Type B pancreatic cell (in vitro differentiated cells): ENCODE measurements at regions not wholly inside any gene's neighbourhood (a gene's known extent, or its start where the extent isn't known, plus 50 kb on each side); places are given as distances from the start of the nearest gene placed in this dataset.

Experiments used
- DNase-seq: peaks from one replicate; pipeline ENCODE4 v3.0.0; 2021; ENCODE audit warnings: mixed read lengths; ENCODE audit not compliant: unreplicated experiment; ENCODE audit errors: extremely low spot score
- H3K27ac Mint-ChIP-seq: 2 replicates; pipeline ENCODE4 v1.8.0; 2021; ENCODE audit warnings: mild to moderate bottlenecking, mixed read lengths
- H3K27me3 Mint-ChIP-seq: 2 replicates; pipeline ENCODE4 v1.8.0; 2021; ENCODE audit warnings: mixed read lengths
- H3K36me3 Mint-ChIP-seq: 2 replicates; pipeline ENCODE4 v1.8.0; 2021; ENCODE audit warnings: mixed read lengths
- H3K4me1 Mint-ChIP-seq: one replicate; pipeline ENCODE4 v1.8.0; 2021; ENCODE audit warnings: mixed read lengths; ENCODE audit not compliant: unreplicated experiment
- H3K4me3 Mint-ChIP-seq: 2 replicates; pipeline ENCODE4 v1.8.0; 2021; ENCODE audit warnings: mild to moderate bottlenecking, mixed read lengths
- H3K9me3 Mint-ChIP-seq: 2 replicates; pipeline ENCODE4 v1.8.0; 2021; ENCODE audit warnings: mixed read lengths
- TF ChIP-seq, protein P1 (sequence below): fragments of 200-600 bp; sonication (generic); conservative IDR thresholded peaks from 2 replicates; pipeline ENCODE4 v1.5.0; 2021; ENCODE audit warnings: antibody characterized with exemption, mild to moderate bottlenecking

GRCh38 chr11:112453601-112454577, 193.2 kb upstream of the PLET1 start:
- Mint-ChIP-seq H3K27me3 (peaks cover 6% of the 10 kb centered on the region), H3K27ac (no peak overlapping the region), H3K9me3 (peaks cover 21% of the 10 kb centered on the region), H3K4me1 (no peaks in the 10 kb centered on the region), H3K4me3 (no peak overlapping the region), H3K36me3 (no peaks in the 10 kb centered on the region)
- TF ChIP-seq, protein P1, sequence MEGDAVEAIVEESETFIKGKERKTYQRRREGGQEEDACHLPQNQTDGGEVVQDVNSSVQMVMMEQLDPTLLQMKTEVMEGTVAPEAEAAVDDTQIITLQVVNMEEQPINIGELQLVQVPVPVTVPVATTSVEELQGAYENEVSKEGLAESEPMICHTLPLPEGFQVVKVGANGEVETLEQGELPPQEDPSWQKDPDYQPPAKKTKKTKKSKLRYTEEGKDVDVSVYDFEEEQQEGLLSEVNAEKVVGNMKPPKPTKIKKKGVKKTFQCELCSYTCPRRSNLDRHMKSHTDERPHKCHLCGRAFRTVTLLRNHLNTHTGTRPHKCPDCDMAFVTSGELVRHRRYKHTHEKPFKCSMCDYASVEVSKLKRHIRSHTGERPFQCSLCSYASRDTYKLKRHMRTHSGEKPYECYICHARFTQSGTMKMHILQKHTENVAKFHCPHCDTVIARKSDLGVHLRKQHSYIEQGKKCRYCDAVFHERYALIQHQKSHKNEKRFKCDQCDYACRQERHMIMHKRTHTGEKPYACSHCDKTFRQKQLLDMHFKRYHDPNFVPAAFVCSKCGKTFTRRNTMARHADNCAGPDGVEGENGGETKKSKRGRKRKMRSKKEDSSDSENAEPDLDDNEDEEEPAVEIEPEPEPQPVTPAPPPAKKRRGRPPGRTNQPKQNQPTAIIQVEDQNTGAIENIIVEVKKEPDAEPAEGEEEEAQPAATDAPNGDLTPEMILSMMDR = peak; percentile 65
- no peak for DNase-seq

GRCh38 chr11:112454841-112455240, 194.2 kb upstream of the PLET1 start:
- Mint-ChIP-seq H3K27ac (peak overlapping the region; percentile 14), H3K9me3 (peaks cover 21% of the 10 kb centered on the region), H3K4me1 (no peaks in the 10 kb centered on the region), H3K36me3 (no peaks in the 10 kb centered on the region), H3K27me3 (peaks cover 3% of the 10 kb centered on the region), H3K4me3 (no peak overlapping the region)
- TF ChIP-seq, protein P1 = no peak
- no peak for DNase-seq

DNA sequence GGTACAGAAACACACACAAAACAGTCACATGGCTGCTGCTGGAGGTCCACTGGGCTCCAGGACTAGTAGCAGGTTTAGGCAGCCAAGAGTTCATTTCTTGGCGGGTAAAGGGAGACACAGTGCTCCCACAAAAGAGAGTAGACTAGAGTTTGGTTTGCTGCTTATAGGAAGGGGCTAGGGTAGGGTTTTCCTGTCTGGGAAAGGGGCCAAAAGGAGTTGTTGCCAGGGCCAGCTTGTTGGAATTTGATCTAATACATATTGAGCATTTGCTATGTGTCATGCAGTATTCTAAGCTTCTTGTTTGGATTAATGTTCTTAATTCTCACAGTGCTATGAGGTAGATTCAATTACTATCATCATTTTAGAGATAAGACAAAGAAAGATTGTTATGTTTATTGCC, 195.1 kb upstream of the PLET1 start:
- Mint-ChIP-seq H3K27ac (no peak overlapping the region), H3K9me3 (peaks cover 21% of the 10 kb centered on the region), H3K27me3 (peaks cover 3% of the 10 kb centered on the region), H3K36me3 (no peaks in the 10 kb centered on the region), H3K4me3 (no peak overlapping the region), H3K4me1 (no peaks in the 10 kb centered on the region)
- TF ChIP-seq, protein P1 = no peak
- DNase-seq = no peak

DNA sequence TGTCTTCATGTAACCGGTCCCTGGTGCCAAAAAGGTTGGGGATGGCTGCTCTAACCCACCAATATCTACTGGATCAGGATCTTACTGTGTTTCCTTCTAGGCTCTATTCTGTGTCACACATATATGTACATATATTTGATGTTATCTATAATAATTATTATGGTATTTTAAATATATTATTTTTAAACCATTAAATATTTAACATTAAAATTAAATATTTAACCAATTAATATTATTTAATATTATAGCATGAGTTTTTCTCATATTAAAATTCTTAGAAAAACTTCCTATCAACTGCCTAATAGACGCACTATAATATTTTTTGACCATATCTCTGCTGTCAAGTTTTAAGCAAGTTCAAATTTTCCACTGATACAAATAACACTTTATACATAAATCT, 196.9 kb upstream of the PLET1 start:
- H3K27me3 Mint-ChIP-seq = no peaks in the 10 kb centered on the region
- no peak overlapping the region for H3K4me3 Mint-ChIP-seq
- TF ChIP-seq, protein P1 = no peak
- H3K36me3 Mint-ChIP-seq = no peaks in the 10 kb centered on the region
- peaks cover 14% of the 10 kb centered on the region for H3K9me3 Mint-ChIP-seq
- H3K27ac Mint-ChIP-seq = no peak overlapping the region
- DNase-seq = no peak
- no peaks in the 10 kb centered on the region for H3K4me1 Mint-ChIP-seq

GRCh38 chr11:112459001-112459400, 198.3 kb upstream of the PLET1 start:
- Mint-ChIP-seq H3K27me3 (no peaks in the 10 kb centered on the region), H3K4me3 (no peak overlapping the region), H3K4me1 (no peaks in the 10 kb centered on the region), H3K27ac (no peak overlapping the region), H3K36me3 (no peaks in the 10 kb centered on the region), H3K9me3 (peaks cover 14% of the 10 kb centered on the region)
- DNase-seq = no peak
- TF ChIP-seq, protein P1 = no peak
